Parathyroid adenoma (tissue), 2 donors: ENCODE measurements at regions not wholly inside any gene's neighbourhood (a gene's known extent, or its start where the extent isn't known, plus 50 kb on each side); places are given as distances from the start of the nearest gene placed in this dataset.

ENCODE experiments used
- H2AFZ ChIP-seq: fragments of 300-600 bp; sonication (generic); one replicate; pipeline ENCODE4 v1.7.0; 2017; ENCODE audit warnings: antibody characterized with exemption, mild to moderate bottlenecking
- H3K27ac ChIP-seq: fragments of 300-600 bp; sonication (generic); one replicate; pipeline ENCODE4 v1.7.0; 2017
- H3K27me3 ChIP-seq: fragments of 300-600 bp; sonication (generic); one replicate; pipeline ENCODE4 v1.7.0; 2017; ENCODE audit warnings: low read length; ENCODE audit not compliant: control insufficient read depth, insufficient read depth
- H3K36me3 ChIP-seq: fragments of 300-600 bp; sonication (generic); one replicate; pipeline ENCODE4 v1.7.0; 2017; ENCODE audit warnings: low read length; ENCODE audit not compliant: control insufficient read depth, insufficient read depth
- H3K4me1 ChIP-seq: fragments of 300-600 bp; sonication (generic); one replicate; pipeline ENCODE4 v1.7.0; 2017; ENCODE audit warnings: control low read depth
- H3K4me2 ChIP-seq: fragments of 300-600 bp; sonication (generic); one replicate; pipeline ENCODE4 v1.7.0; 2017; ENCODE audit warnings: low read length
- H3K4me3 ChIP-seq: fragments of 300-600 bp; sonication (generic); one replicate; pipeline ENCODE4 v1.7.0; 2017; ENCODE audit warnings: low read depth, low read length
- H3K79me2 ChIP-seq: fragments of 300-600 bp; sonication (generic); one replicate; pipeline ENCODE4 v1.7.0; 2017; ENCODE audit warnings: control low read depth
- H3K9ac ChIP-seq: fragments of 300-600 bp; sonication (generic); one replicate; pipeline ENCODE4 v1.7.0; 2017; ENCODE audit warnings: mild to moderate bottlenecking
- H3K9me3 ChIP-seq: fragments of 300-600 bp; sonication (generic); one replicate; pipeline ENCODE4 v1.7.0; 2017; ENCODE audit warnings: low read length; ENCODE audit not compliant: control insufficient read depth
- CTCF ChIP-seq: fragments of 300-600 bp; sonication (generic); IDR thresholded peaks from one replicate; pipeline ENCODE4 v1.7.0; 2017; ENCODE audit warnings: antibody characterized with exemption, mild to moderate bottlenecking
- donor health status: primary hyperparathyroidism.

- Histone ChIP-seq H3K27ac (no peak overlapping the region), H3K36me3 (no peaks in the 10 kb centered on the region), H3K9ac (no peak overlapping the region), H3K9me3 (no peaks in the 10 kb centered on the region), H2AFZ (no peak overlapping the region), H3K4me2 (no peak overlapping the region), H3K79me2 (no peaks in the 10 kb centered on the region), H3K4me3 (no peak overlapping the region), H3K4me1 (no peaks in the 10 kb centered on the region), H3K27me3 (no peaks in the 10 kb centered on the region)
- no peak for TF ChIP-seq CTCF
These were observed 166.0 kb upstream of the COL8A1 start for GRCh38 chr3:99472385-99472784.

- Histone ChIP-seq H3K4me2 (no peak overlapping the region), H3K79me2 (no peaks in the 10 kb centered on the region), H3K27ac (no peak overlapping the region), H3K27me3 (no peaks in the 10 kb centered on the region), H3K36me3 (no peaks in the 10 kb centered on the region), H2AFZ (no peak overlapping the region), H3K4me1 (no peaks in the 10 kb centered on the region), H3K9ac (no peak overlapping the region), H3K9me3 (no peaks in the 10 kb centered on the region), H3K4me3 (no peak overlapping the region)
- TF ChIP-seq CTCF: no peak
These were observed 166.8 kb upstream of the COL8A1 start for GRCh38 chr3:99471353-99472323.

- Histone ChIP-seq H3K27me3 (no peaks in the 10 kb centered on the region), H2AFZ (peak overlapping the region; percentile 20), H3K27ac (no peak overlapping the region), H3K4me3 (no peak overlapping the region), H3K36me3 (no peaks in the 10 kb centered on the region), H3K79me2 (no peaks in the 10 kb centered on the region), H3K4me1 (no peaks in the 10 kb centered on the region), H3K4me2 (no peak overlapping the region), H3K9ac (no peak overlapping the region), H3K9me3 (no peaks in the 10 kb centered on the region)
- TF ChIP-seq CTCF: no peak
These were observed 167.6 kb upstream of the COL8A1 start for GRCh38 chr3:99470841-99471240.

GRCh38 chr3:99468918-99469317 lies 169.5 kb upstream of the COL8A1 start:
- Histone ChIP-seq H3K9ac (no peak overlapping the region), H2AFZ (no peak overlapping the region), H3K4me2 (no peak overlapping the region), H3K27me3 (no peaks in the 10 kb centered on the region), H3K9me3 (no peaks in the 10 kb centered on the region), H3K79me2 (no peaks in the 10 kb centered on the region), H3K36me3 (no peaks in the 10 kb centered on the region), H3K4me3 (no peak overlapping the region), H3K4me1 (no peaks in the 10 kb centered on the region), H3K27ac (no peak overlapping the region)
- TF ChIP-seq CTCF: no peak

- no peak overlapping the region for H3K4me3 ChIP-seq
- no peaks in the 10 kb centered on the region for H3K79me2 ChIP-seq
- no peaks in the 10 kb centered on the region for H3K4me1 ChIP-seq
- no peaks in the 10 kb centered on the region for H3K36me3 ChIP-seq
- H3K9ac ChIP-seq: no peak overlapping the region
- no peak for TF ChIP-seq CTCF
- no peaks in the 10 kb centered on the region for H3K27me3 ChIP-seq
- H2AFZ ChIP-seq: no peak overlapping the region
- H3K27ac ChIP-seq: no peak overlapping the region
- H3K9me3 ChIP-seq: no peaks in the 10 kb centered on the region
- H3K4me2 ChIP-seq: no peak overlapping the region
These were observed 171.0 kb upstream of the COL8A1 start for GRCh38 chr3:99467420-99467819.
